Thyroid gland (tissue), 4 donors: ENCODE measurements at regions not wholly inside any gene's neighbourhood (a gene's known extent, or its start where the extent isn't known, plus 50 kb on each side); places are given as distances from the start of the nearest gene placed in this dataset.
"Not testable (repeated sequence)": the region's sequence is repeated elsewhere in the genome, so short reads cannot be mapped to it uniquely, and the experiment has no call there.

ENCODE experiments used
- POLR2A ChIP-seq, 2 donors: fragments of 450-650 bp; IDR thresholded peaks; one replicate each; pipeline ENCODE4 v1.6.1; 2017; ENCODE audit warnings: antibody characterized with exemption in 2 of 2, mild to moderate bottlenecking in 2 of 2, moderate library complexity in 1 of 2
- TF ChIP-seq, protein P1 (sequence below), 6 experiments: fragments of 200-600 bp in 3 of 6; fragments of 450-650 bp in 3 of 6; sonication (generic) in 3 of 6; IDR thresholded peaks; one replicate each; pipeline ENCODE4 v1.5.1; 2016 to 2019; ENCODE audit warnings: antibody characterized with exemption in 6 of 6, mild to moderate bottlenecking in 2 of 6, inconsistent platforms in 1 of 6, moderate library complexity in 1 of 6

DNA sequence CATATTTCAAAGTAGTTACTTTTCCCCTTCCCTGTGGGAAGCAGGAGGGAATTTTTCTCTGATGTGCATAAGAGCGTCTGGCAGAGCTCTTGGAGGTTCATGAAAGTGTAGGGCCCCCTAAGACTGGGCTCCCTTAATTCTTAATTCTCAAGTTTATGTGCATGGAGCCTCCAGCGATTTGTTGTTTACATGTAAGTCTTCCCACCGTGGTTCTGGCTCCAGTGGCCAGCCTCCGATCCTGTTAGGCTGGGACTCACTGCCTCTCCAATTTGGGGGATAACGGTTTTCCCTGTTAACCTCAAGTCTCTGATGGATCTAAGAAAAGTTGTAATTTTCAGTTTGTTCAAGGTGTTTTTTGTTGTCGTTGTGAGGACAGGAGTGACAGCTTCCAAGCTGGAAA, 192.7 kb upstream of the TPTE start:
- TF ChIP-seq, protein P1, sequence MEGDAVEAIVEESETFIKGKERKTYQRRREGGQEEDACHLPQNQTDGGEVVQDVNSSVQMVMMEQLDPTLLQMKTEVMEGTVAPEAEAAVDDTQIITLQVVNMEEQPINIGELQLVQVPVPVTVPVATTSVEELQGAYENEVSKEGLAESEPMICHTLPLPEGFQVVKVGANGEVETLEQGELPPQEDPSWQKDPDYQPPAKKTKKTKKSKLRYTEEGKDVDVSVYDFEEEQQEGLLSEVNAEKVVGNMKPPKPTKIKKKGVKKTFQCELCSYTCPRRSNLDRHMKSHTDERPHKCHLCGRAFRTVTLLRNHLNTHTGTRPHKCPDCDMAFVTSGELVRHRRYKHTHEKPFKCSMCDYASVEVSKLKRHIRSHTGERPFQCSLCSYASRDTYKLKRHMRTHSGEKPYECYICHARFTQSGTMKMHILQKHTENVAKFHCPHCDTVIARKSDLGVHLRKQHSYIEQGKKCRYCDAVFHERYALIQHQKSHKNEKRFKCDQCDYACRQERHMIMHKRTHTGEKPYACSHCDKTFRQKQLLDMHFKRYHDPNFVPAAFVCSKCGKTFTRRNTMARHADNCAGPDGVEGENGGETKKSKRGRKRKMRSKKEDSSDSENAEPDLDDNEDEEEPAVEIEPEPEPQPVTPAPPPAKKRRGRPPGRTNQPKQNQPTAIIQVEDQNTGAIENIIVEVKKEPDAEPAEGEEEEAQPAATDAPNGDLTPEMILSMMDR (IDR thresholded peaks at IDR 0.05): not testable (repeated sequence)
- TF ChIP-seq POLR2A (IDR thresholded peaks at IDR 0.05): not testable (repeated sequence)
